WTC11 (cell line): ENCODE measurements at regions not wholly inside any gene's neighbourhood (a gene's known extent, or its start where the extent isn't known, plus 50 kb on each side); places are given as distances from the start of the nearest gene placed in this dataset.

Experiments used
- ATAC-seq: fragments of 200-7000 bp; cut with Tn5 transposase; 2 replicates; pipeline ENCODE4 v1.10.0; 2021; ENCODE audit warnings: mild to moderate bottlenecking, moderate library complexity
- CTCF ChIA-PET: fragments of 300-600 bp; sonication (Branson Sonifier 250); formaldehyde crosslinking; loops from one replicate; lab custom pipeline; 2021; ENCODE audit warnings: antibody characterized with exemption; lab: Charles Lee
- POLR2A ChIA-PET: fragments of 350-600 bp; sonication (Branson Sonifier 250); formaldehyde crosslinking; loops from one replicate; lab custom pipeline; 2021; ENCODE audit warnings: antibody characterized with exemption; lab: Charles Lee
- DNase-seq: peaks from one replicate; pipeline ENCODE4 v3.0.0; 2021; ENCODE audit warnings: low spot score
- H3K27ac Mint-ChIP-seq: 2 replicates; pipeline ENCODE4 v1.8.0; 2021; ENCODE audit warnings: mixed read lengths
- H3K27me3 Mint-ChIP-seq: 2 replicates; pipeline ENCODE4 v1.8.0; 2021; ENCODE audit warnings: low read depth, mild to moderate bottlenecking, moderate library complexity, mixed read lengths
- H3K36me3 Mint-ChIP-seq: 2 replicates; pipeline ENCODE4 v1.8.0; 2021; ENCODE audit warnings: mixed read lengths
- H3K4me1 Mint-ChIP-seq: 2 replicates; pipeline ENCODE4 v1.8.0; 2022; ENCODE audit warnings: mixed read lengths
- H3K4me3 Mint-ChIP-seq: 2 replicates; pipeline ENCODE4 v1.8.0; 2021; ENCODE audit warnings: mild to moderate bottlenecking, moderate library complexity, mixed read lengths
- H3K9me3 Mint-ChIP-seq: 2 replicates; pipeline ENCODE4 v1.8.0; 2021; ENCODE audit warnings: mixed read lengths
- CREB1 ChIP-seq: sonication (generic); formaldehyde crosslinking; IDR thresholded peaks from 2 replicates; pipeline ENCODE4 v1.8.0; 2023; ENCODE audit warnings: mild to moderate bottlenecking, missing genetic modification reagents
- ELF4 ChIP-seq: sonication (generic); formaldehyde crosslinking; IDR thresholded peaks from 2 replicates; pipeline ENCODE4 v1.8.1; 2022; ENCODE audit warnings: low read depth, mild to moderate bottlenecking, moderate library complexity, missing genetic modification reagents
- EMX1 ChIP-seq: fragments of 250-450 bp; sonication (Bioruptor Pico); IDR thresholded peaks from 2 replicates; pipeline ENCODE4 v1.8.0; 2021; ENCODE audit warnings: mild to moderate bottlenecking
- ETV6 ChIP-seq: sonication (generic); formaldehyde crosslinking; IDR thresholded peaks from 2 replicates; pipeline ENCODE4 v1.8.1; 2022; ENCODE audit warnings: mild to moderate bottlenecking, missing genetic modification reagents
- FOXP1 ChIP-seq: sonication (generic); formaldehyde crosslinking; IDR thresholded peaks from 2 replicates; pipeline ENCODE4 v1.8.0; 2022; ENCODE audit warnings: missing genetic modification reagents, mild to moderate bottlenecking, moderate library complexity, borderline replicate concordance
- KAT7 ChIP-seq: sonication (generic); formaldehyde crosslinking; IDR thresholded peaks from 2 replicates; pipeline ENCODE4 v1.8.1; 2023; ENCODE audit warnings: missing genetic modification reagents, mild to moderate bottlenecking, borderline replicate concordance
- NFYB ChIP-seq: sonication (generic); formaldehyde crosslinking; conservative IDR thresholded peaks from 2 replicates; pipeline ENCODE4 v1.8.0; 2022; ENCODE audit warnings: low read depth, missing genetic modification reagents
- RELA ChIP-seq: sonication (generic); formaldehyde crosslinking; IDR thresholded peaks from 2 replicates; pipeline ENCODE4 v1.8.1; 2022; ENCODE audit warnings: missing genetic modification reagents, mild to moderate bottlenecking, borderline replicate concordance
- RORB ChIP-seq: fragments of 250-450 bp; sonication (Bioruptor Pico); IDR thresholded peaks from 2 replicates; pipeline ENCODE4 v1.9.0; 2021; ENCODE audit warnings: mild to moderate bottlenecking
- SMAD4 ChIP-seq: sonication (generic); formaldehyde crosslinking; IDR thresholded peaks from 2 replicates; pipeline ENCODE4 v1.8.0; 2022; ENCODE audit warnings: mild to moderate bottlenecking, missing genetic modification reagents
- SOX15 ChIP-seq: fragments of 250-450 bp; sonication (Bioruptor Pico); IDR thresholded peaks from 2 replicates; pipeline ENCODE4 v1.9.0; 2021; ENCODE audit warnings: mild to moderate bottlenecking
- TP53 ChIP-seq: sonication (generic); formaldehyde crosslinking; IDR thresholded peaks from 2 replicates; pipeline ENCODE4 v1.8.1; 2023; ENCODE audit warnings: mild to moderate bottlenecking, missing genetic modification reagents
- ZNF121 ChIP-seq: sonication (generic); formaldehyde crosslinking; IDR thresholded peaks from 2 replicates; pipeline ENCODE4 v1.8.0; 2023; ENCODE audit warnings: missing genetic modification reagents
- ZNF263 ChIP-seq: sonication (generic); formaldehyde crosslinking; IDR thresholded peaks from 2 replicates; pipeline ENCODE4 v1.8.1; 2022; ENCODE audit warnings: low read depth, mild to moderate bottlenecking, moderate library complexity, missing genetic modification reagents
- TF ChIP-seq, protein P1 (sequence below): fragments of 250-450 bp; sonication (Bioruptor Pico); IDR thresholded peaks from 2 replicates; pipeline ENCODE4 v1.8.0; 2021; ENCODE audit warnings: mild to moderate bottlenecking
- TF ChIP-seq, protein P2 (sequence below): sonication (generic); formaldehyde crosslinking; IDR thresholded peaks from 2 replicates; pipeline ENCODE4 v1.8.1; 2023; ENCODE audit warnings: mild to moderate bottlenecking, moderate library complexity, missing genetic modification reagents
- TF ChIP-seq, protein P3 (sequence below): sonication (generic); formaldehyde crosslinking; IDR thresholded peaks from 2 replicates; pipeline ENCODE4 v1.8.0; 2022; ENCODE audit warnings: mild to moderate bottlenecking, missing genetic modification reagents
- TF ChIP-seq, protein P4 (sequence below): sonication (generic); formaldehyde crosslinking; conservative IDR thresholded peaks from 2 replicates; pipeline ENCODE4 v1.8.1; 2022; ENCODE audit warnings: mild to moderate bottlenecking, missing genetic modification reagents

DNA sequence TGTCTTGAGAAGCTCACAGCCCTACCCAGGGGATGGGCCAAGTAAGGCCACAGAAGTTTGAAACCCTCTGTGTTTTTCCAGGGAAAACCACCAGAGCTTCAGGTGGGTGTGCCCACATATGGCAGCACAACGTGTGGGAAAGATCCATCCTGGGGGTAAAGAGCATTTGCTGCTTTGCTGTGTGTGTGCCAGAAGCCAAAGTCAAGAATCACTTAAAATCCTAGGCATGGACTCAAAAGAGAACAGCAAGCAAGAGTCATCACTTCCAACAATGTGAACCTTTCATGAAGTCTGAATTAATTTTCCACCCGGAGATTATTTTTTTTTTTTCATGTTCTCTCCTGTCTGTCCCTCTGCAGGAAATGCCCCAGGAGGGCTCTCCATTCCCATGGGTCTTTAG lies 308.2 kb upstream of the SGK1 start:
- no peak for TF ChIP-seq RORB (CRISPR knock-in tag)
- TF ChIP-seq, protein P1, sequence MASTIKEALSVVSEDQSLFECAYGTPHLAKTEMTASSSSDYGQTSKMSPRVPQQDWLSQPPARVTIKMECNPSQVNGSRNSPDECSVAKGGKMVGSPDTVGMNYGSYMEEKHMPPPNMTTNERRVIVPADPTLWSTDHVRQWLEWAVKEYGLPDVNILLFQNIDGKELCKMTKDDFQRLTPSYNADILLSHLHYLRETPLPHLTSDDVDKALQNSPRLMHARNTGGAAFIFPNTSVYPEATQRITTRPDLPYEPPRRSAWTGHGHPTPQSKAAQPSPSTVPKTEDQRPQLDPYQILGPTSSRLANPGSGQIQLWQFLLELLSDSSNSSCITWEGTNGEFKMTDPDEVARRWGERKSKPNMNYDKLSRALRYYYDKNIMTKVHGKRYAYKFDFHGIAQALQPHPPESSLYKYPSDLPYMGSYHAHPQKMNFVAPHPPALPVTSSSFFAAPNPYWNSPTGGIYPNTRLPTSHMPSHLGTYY (CRISPR knock-in tag) = no peak
- TF ChIP-seq, protein P2, sequence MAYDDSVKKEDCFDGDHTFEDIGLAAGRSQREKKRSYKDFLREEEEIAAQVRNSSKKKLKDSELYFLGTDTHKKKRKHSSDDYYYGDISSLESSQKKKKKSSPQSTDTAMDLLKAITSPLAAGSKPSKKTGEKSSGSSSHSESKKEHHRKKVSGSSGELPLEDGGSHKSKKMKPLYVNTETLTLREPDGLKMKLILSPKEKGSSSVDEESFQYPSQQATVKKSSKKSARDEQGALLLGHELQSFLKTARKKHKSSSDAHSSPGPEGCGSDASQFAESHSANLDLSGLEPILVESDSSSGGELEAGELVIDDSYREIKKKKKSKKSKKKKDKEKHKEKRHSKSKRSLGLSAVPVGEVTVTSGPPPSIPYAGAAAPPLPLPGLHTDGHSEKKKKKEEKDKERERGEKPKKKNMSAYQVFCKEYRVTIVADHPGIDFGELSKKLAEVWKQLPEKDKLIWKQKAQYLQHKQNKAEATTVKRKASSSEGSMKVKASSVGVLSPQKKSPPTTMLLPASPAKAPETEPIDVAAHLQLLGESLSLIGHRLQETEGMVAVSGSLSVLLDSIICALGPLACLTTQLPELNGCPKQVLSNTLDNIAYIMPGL (CRISPR knock-in tag) = no peak
- TF ChIP-seq, protein P3, sequence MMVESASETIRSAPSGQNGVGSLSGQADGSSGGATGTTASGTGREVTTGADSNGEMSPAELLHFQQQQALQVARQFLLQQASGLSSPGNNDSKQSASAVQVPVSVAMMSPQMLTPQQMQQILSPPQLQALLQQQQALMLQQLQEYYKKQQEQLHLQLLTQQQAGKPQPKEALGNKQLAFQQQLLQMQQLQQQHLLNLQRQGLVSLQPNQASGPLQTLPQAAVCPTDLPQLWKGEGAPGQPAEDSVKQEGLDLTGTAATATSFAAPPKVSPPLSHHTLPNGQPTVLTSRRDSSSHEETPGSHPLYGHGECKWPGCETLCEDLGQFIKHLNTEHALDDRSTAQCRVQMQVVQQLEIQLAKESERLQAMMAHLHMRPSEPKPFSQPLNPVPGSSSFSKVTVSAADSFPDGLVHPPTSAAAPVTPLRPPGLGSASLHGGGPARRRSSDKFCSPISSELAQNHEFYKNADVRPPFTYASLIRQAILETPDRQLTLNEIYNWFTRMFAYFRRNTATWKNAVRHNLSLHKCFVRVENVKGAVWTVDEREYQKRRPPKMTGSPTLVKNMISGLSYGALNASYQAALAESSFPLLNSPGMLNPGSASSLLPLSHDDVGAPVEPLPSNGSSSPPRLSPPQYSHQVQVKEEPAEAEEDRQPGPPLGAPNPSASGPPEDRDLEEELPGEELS (CRISPR knock-in tag) = no peak
- no peak overlapping the region for H3K4me3 Mint-ChIP-seq
- no peaks in the 10 kb centered on the region for H3K27me3 Mint-ChIP-seq
- peaks cover 21% of the 10 kb centered on the region for H3K4me1 Mint-ChIP-seq
- H3K9me3 Mint-ChIP-seq = no peaks in the 10 kb centered on the region
- ATAC-seq = no peak
- no peaks in the 10 kb centered on the region for H3K36me3 Mint-ChIP-seq
- CTCF ChIA-PET = no interaction called here
- POLR2A ChIA-PET = no interaction called here
- H3K27ac Mint-ChIP-seq = no peak overlapping the region
- no peak for DNase-seq

DNA sequence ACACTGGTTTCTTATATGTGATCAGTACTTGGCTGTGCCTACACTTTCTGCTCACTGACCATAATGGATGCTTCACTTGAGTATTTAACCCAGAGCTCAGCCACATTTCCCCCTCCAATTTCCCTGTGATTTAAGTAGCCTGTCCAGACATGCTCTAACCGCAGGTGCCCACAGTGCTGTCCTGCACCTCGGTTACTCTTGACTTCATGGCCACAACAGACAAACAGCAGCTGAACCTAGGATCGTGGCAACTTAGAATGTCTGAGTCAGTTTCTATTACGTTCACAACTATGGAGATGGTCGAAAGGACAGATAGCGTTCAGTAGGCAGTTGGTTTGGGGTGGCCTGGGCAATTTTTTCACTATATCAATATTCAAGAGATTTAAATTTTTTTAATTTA lies 306.9 kb upstream of the SGK1 start:
- Mint-ChIP-seq H3K4me3 (no peak overlapping the region), H3K27ac (no peak overlapping the region; the same call in 1 of the 2 replicates), H3K36me3 (no peaks in the 10 kb centered on the region), H3K9me3 (no peaks in the 10 kb centered on the region), H3K4me1 (peaks cover 21% of the 10 kb centered on the region), H3K27me3 (no peaks in the 10 kb centered on the region)
- TF ChIP-seq SOX15 (CRISPR knock-in tag) = no peak
- no peak for TF ChIP-seq ETV6 (CRISPR knock-in tag)
- TF ChIP-seq, protein P2 (CRISPR knock-in tag) = no peak
- no peak for TF ChIP-seq SMAD4
- TF ChIP-seq EMX1 (CRISPR knock-in tag) = no peak
- no peak for TF ChIP-seq TP53 (CRISPR knock-in tag)
- TF ChIP-seq FOXP1 (CRISPR knock-in tag) = no peak
- no peak for TF ChIP-seq KAT7 (CRISPR knock-in tag)
- TF ChIP-seq NFYB (CRISPR knock-in tag) = no peak
- no peak for TF ChIP-seq ZNF263 (CRISPR knock-in tag)
- TF ChIP-seq, protein P4, sequence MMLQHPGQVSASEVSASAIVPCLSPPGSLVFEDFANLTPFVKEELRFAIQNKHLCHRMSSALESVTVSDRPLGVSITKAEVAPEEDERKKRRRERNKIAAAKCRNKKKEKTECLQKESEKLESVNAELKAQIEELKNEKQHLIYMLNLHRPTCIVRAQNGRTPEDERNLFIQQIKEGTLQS (CRISPR knock-in tag) = no peak
- TF ChIP-seq CREB1 (CRISPR knock-in tag) = no peak
- TF ChIP-seq ZNF121 = no peak
- TF ChIP-seq ELF4 (CRISPR knock-in tag) = no peak
- no peak for TF ChIP-seq RELA (CRISPR knock-in tag)
- DNase-seq (no peak), ATAC-seq (no peak)
- ChIA-PET POLR2A (no interaction called here), CTCF (no interaction called here)
